WERI-Rb-1 (cell line): ENCODE measurements at regions not wholly inside any gene's neighbourhood (a gene's known extent, or its start where the extent isn't known, plus 50 kb on each side); places are given as distances from the start of the nearest gene placed in this dataset.

ENCODE experiments used
- DNase-seq: peaks from one replicate; pipeline ENCODE4 v3.0.0-alpha.2; 2020
- H3K27ac ChIP-seq: fragments of 250-450 bp; sonication (Bioruptor Pico); 2 replicates; pipeline ENCODE4 v1.5.1; 2020; ENCODE audit warnings: mild to moderate bottlenecking, moderate library complexity
- H3K27me3 ChIP-seq: fragments of 250-450 bp; sonication (Bioruptor Pico); 2 replicates; pipeline ENCODE4 v1.5.1; 2021; ENCODE audit warnings: mild to moderate bottlenecking, low read depth, moderate library complexity; ENCODE audit not compliant: insufficient read depth, severe bottlenecking
- H3K36me3 ChIP-seq: fragments of 250-450 bp; sonication (Bioruptor Pico); 2 replicates; pipeline ENCODE4 v1.5.1; 2020; ENCODE audit warnings: mild to moderate bottlenecking, moderate library complexity
- H3K4me3 ChIP-seq: 2 replicates; pipeline ENCODE4 v1.5.1; 2011; ENCODE audit warnings: low read depth, mild to moderate bottlenecking, control low read depth, low read length
- H3K9me3 ChIP-seq: fragments of 250-450 bp; sonication (Bioruptor Pico); 2 replicates; pipeline ENCODE4 v1.5.1; 2021; ENCODE audit warnings: mild to moderate bottlenecking, moderate library complexity; ENCODE audit not compliant: severe bottlenecking
- CTCF ChIP-seq: IDR thresholded peaks from 2 replicates; pipeline ENCODE4 v1.5.1; 2011; ENCODE audit warnings: low read depth, mild to moderate bottlenecking, control low read depth, inconsistent platforms, low read length

GRCh38 chr7:148535217-148535616 lies 55.3 kb upstream of the C7orf33 start:
- peak overlapping the region; percentile 36 for H3K4me3 ChIP-seq
- no peak overlapping the region for H3K27ac ChIP-seq
- DNase-seq = peak; percentile 51

DNA sequence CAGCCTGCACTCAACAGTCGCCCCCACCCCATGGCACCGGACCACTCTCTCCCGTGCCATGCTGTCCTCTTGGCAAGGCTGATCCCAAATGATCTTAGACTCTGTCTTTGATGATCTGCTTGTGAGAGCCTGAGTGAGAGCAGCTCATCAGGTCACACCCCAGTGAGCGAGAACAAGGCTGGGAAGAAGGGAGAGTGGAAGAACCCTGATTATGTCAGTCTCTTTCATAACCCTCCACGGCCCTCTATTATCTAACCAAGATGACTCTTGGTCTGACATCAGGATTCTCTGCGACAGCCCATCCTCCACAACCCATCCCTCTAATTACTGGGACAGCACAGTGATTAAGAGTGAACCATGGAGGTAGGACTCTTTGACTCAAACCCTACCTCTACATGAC lies 53.1 kb upstream of the C7orf33 start:
- no peaks in the 10 kb centered on the region for H3K36me3 ChIP-seq
- no peak for DNase-seq
- no peak overlapping the region for H3K4me3 ChIP-seq
- no peak for TF ChIP-seq CTCF
- no peak overlapping the region for H3K27ac ChIP-seq
- no peaks in the 10 kb centered on the region for H3K27me3 ChIP-seq
- no peaks in the 10 kb centered on the region for H3K9me3 ChIP-seq

More at GRCh38 chr7:148535217-148535616, 55.3 kb upstream of the C7orf33 start:
- peak; percentile 45 for TF ChIP-seq CTCF
- H3K9me3 ChIP-seq = no peaks in the 10 kb centered on the region
- no peaks in the 10 kb centered on the region for H3K27me3 ChIP-seq
- H3K36me3 ChIP-seq = no peaks in the 10 kb centered on the region

GRCh38 chr7:148540041-148540738 lies 50.4 kb upstream of the C7orf33 start:
- Histone ChIP-seq H3K27ac (no peak overlapping the region), H3K4me3 (no peak overlapping the region), H3K9me3 (no peaks in the 10 kb centered on the region), H3K27me3 (no peaks in the 10 kb centered on the region), H3K36me3 (no peaks in the 10 kb centered on the region)
- no peak for DNase-seq
- no peak for TF ChIP-seq CTCF
